CD4-positive, alpha-beta T cell (primary cell): ENCODE measurements at regions not wholly inside any gene's neighbourhood (a gene's known extent, or its start where the extent isn't known, plus 50 kb on each side); places are given as distances from the start of the nearest gene placed in this dataset.

Experiments used
- ATAC-seq: fragments of 200-7000 bp; cut with Tn5 transposase; one replicate; pipeline ENCODE4 v1.10.0; 2022; ENCODE audit warnings: mild to moderate bottlenecking; ENCODE audit not compliant: poor library complexity
- CTCF ChIA-PET: fragments of 350-600 bp; sonication (Branson Sonifier 250); formaldehyde crosslinking; loops from one replicate; lab custom pipeline; 2021; ENCODE audit warnings: antibody characterized with exemption, inconsistent platforms; lab: Charles Lee
- POLR2A ChIA-PET: fragments of 350-600 bp; sonication (Branson Sonifier 250); formaldehyde crosslinking; loops from one replicate; lab custom pipeline; 2021; ENCODE audit warnings: antibody characterized with exemption, inconsistent platforms; lab: Charles Lee
- DNase-seq, 14 experiments: peaks; one replicate each; pipeline ENCODE4 v3.0.0-alpha.2; 2013 to 2020; ENCODE audit warnings: mixed read lengths in 2 of 14
- H3K27ac ChIP-seq, 2 donors: one replicate each; pipeline versions ENCODE4 v1.5.1 to v1.7.0; 2013; ENCODE audit warnings: low read length in 2 of 2, low read depth in 1 of 2, mild to moderate bottlenecking in 1 of 2
- H3K27me3 ChIP-seq, 2 experiments: 1 replicate in 1 of 2; 2 replicates in 1 of 2; pipeline versions ENCODE4 v1.6.1 to v1.7.0; 2013; ENCODE audit warnings: low read length in 2 of 2, control low read depth in 1 of 2, mild to moderate bottlenecking in 1 of 2, moderate library complexity in 1 of 2; ENCODE audit not compliant: insufficient read depth in 2 of 2, control insufficient read depth in 1 of 2
- H3K36me3 ChIP-seq: one replicate; pipeline ENCODE4 v1.6.1; 2013; ENCODE audit warnings: low read length, control low read depth; ENCODE audit not compliant: insufficient read depth
- H3K4me1 ChIP-seq: one replicate; pipeline ENCODE4 v1.6.1; 2013; ENCODE audit warnings: low read length, control low read depth; ENCODE audit not compliant: insufficient read depth
- H3K4me3 ChIP-seq: one replicate; pipeline ENCODE4 v1.5.1; 2013; ENCODE audit warnings: mild to moderate bottlenecking, low read length, moderate library complexity
- H3K9me3 ChIP-seq, 2 experiments: 1 replicate in 1 of 2; 2 replicates in 1 of 2; pipeline versions ENCODE4 v1.6.1 to v1.7.0; 2013; ENCODE audit warnings: low read length in 2 of 2, mild to moderate bottlenecking in 2 of 2, control low read depth in 1 of 2, moderate library complexity in 1 of 2; ENCODE audit not compliant: control insufficient read depth in 1 of 2, insufficient read depth in 1 of 2
- H3K27ac Mint-ChIP-seq: one replicate; pipeline ENCODE4 v1.8.0; 2020; ENCODE audit warnings: mixed read lengths
- H3K27me3 Mint-ChIP-seq: one replicate; pipeline ENCODE4 v1.8.0; 2021; ENCODE audit warnings: mixed read lengths
- H3K36me3 Mint-ChIP-seq: one replicate; pipeline ENCODE4 v1.8.0; 2021; ENCODE audit warnings: low read depth, mixed read lengths
- H3K4me1 Mint-ChIP-seq: one replicate; pipeline ENCODE4 v1.8.0; 2021; ENCODE audit warnings: low read depth, mixed read lengths
- H3K4me3 Mint-ChIP-seq: one replicate; pipeline ENCODE4 v1.8.0; 2020; ENCODE audit warnings: mild to moderate bottlenecking, mixed read lengths
- H3K9me3 Mint-ChIP-seq: one replicate; pipeline ENCODE4 v1.8.0; 2020; ENCODE audit warnings: mixed read lengths
- intact Hi-C, 2 experiments: fragments of 100-400 bp; cut with DNase I in 1 of 2; cut with micrococcal nuclease in 1 of 2; formaldehyde crosslinking; loops; one replicate each; pipeline versions ENCODE4 v1.15.1 to v1.9.0; 2023 to 2025; cut with DNase I, micrococcal nuclease
- TF ChIP-seq, protein P1 (sequence below): fragments of 200-600 bp; IDR thresholded peaks from one replicate; pipeline ENCODE4 v1.8.0; 2022; ENCODE audit warnings: antibody characterized with exemption, mild to moderate bottlenecking

DNA sequence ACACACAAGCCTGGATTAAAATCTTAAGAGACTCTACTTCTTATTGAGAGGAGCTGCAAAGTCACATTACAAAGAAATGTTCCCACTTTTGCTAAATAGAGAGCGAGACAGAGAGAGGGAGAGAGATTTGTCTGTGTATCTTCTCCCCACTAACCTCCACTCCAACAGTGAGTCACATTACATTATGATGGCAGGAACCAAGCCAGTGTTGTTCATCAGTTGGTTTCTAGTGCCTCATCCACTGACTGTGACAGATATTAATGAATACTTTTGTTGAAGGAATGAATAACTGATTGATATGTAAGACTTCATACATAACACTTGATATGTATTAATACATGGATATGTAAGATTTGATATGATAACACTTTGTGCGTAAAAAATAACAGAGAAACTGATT is 258.2 kb upstream of the SORCS1 start:
- DNase-seq, result no peak
- TF ChIP-seq, protein P1, sequence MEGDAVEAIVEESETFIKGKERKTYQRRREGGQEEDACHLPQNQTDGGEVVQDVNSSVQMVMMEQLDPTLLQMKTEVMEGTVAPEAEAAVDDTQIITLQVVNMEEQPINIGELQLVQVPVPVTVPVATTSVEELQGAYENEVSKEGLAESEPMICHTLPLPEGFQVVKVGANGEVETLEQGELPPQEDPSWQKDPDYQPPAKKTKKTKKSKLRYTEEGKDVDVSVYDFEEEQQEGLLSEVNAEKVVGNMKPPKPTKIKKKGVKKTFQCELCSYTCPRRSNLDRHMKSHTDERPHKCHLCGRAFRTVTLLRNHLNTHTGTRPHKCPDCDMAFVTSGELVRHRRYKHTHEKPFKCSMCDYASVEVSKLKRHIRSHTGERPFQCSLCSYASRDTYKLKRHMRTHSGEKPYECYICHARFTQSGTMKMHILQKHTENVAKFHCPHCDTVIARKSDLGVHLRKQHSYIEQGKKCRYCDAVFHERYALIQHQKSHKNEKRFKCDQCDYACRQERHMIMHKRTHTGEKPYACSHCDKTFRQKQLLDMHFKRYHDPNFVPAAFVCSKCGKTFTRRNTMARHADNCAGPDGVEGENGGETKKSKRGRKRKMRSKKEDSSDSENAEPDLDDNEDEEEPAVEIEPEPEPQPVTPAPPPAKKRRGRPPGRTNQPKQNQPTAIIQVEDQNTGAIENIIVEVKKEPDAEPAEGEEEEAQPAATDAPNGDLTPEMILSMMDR, result no peak
- Mint-ChIP-seq H3K27ac (no peak overlapping the region), H3K36me3 (no peaks in the 10 kb centered on the region), H3K4me3 (no peak overlapping the region), H3K9me3 (peaks cover 13% of the 10 kb centered on the region), H3K4me1 (no peaks in the 10 kb centered on the region), H3K27me3 (no peaks in the 10 kb centered on the region)
- Histone ChIP-seq H3K4me3 (no peak overlapping the region), H3K9me3 (peaks cover 0 to 3% of the 10 kb centered on the region in 2 experiments), H3K36me3 (no peaks in the 10 kb centered on the region), H3K4me1 (no peaks in the 10 kb centered on the region), H3K27ac (no peak overlapping the region), H3K27me3 (no peaks in the 10 kb centered on the region)
- intact Hi-C loops, result no loop called here
- POLR2A ChIA-PET, result no interaction called here
- CTCF ChIA-PET, result no interaction called here
- no peak for ATAC-seq

- Histone ChIP-seq H3K4me1 (no peaks in the 10 kb centered on the region), H3K27ac (no peak overlapping the region), H3K36me3 (no peaks in the 10 kb centered on the region), H3K9me3 (peaks cover 0 to 2% of the 10 kb centered on the region in 2 experiments), H3K27me3 (no peaks in the 10 kb centered on the region), H3K4me3 (no peak overlapping the region)
- ChIA-PET POLR2A (no interaction called here), CTCF (no interaction called here)
- intact Hi-C loops, result no loop called here
- no peaks in the 10 kb centered on the region for H3K36me3 Mint-ChIP-seq
- DNase-seq, result no peak
- no peak overlapping the region for H3K4me3 Mint-ChIP-seq
- TF ChIP-seq, protein P1, result no peak
- no peaks in the 10 kb centered on the region for H3K27me3 Mint-ChIP-seq
- no peak for ATAC-seq
- H3K27ac Mint-ChIP-seq, result no peak overlapping the region
- no peaks in the 10 kb centered on the region for H3K4me1 Mint-ChIP-seq
- peaks cover 16% of the 10 kb centered on the region for H3K9me3 Mint-ChIP-seq
These were observed 255.7 kb upstream of the SORCS1 start for GRCh38 chr10:107420196-107420595.

DNA sequence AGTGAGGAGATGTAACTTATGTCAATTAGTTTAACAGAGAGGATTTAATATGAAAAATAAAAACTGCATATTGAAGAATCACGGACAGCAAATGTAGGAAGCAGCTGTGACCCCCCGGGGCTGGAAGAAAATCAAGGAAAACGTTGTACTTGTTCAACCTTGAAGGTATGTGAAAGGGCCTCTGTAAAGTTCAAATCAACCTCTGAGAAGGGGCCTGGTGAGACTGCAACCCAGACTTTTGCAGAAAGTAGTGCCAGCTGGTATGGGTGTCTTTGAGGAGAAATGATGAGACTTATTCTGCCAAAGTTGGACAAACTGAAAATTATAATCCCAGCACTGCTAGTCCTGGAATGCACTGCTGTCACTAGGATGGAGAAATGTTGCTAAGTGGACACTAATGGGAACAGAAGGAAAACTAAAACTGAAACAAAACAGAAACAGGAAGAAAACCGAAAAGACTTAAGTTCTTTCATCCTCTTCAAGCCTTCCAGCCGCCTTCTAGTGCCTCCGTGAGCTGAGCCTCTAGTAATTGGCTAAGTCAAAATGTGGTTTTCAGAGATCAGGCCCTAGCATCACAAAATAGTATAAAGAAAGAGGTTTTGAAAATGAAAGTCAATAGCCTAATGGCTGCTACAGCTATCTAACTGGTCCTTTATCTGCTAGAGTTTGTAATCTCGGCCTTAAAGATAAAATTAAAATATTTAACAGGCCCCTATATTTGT is 253.7 kb upstream of the SORCS1 start:
- no peak overlapping the region for H3K4me3 ChIP-seq
- H3K27me3 Mint-ChIP-seq, result no peaks in the 10 kb centered on the region
- no peaks in the 10 kb centered on the region for H3K4me1 ChIP-seq
- DNase-seq (no peak), ATAC-seq (no peak)
- H3K27me3 ChIP-seq, result no peaks in the 10 kb centered on the region
- intact Hi-C loops, result no loop called here
- H3K4me1 Mint-ChIP-seq, result no peaks in the 10 kb centered on the region
- CTCF ChIA-PET, result no interaction called here
- TF ChIP-seq, protein P1, result no peak
- H3K4me3 Mint-ChIP-seq, result no peak overlapping the region
- POLR2A ChIA-PET, result no interaction called here
- peaks cover 15% of the 10 kb centered on the region for H3K9me3 Mint-ChIP-seq
- no peak overlapping the region for H3K27ac Mint-ChIP-seq
- H3K36me3 ChIP-seq, result no peaks in the 10 kb centered on the region
- no peaks in the 10 kb centered on the region for H3K36me3 Mint-ChIP-seq
- H3K9me3 ChIP-seq, result peaks cover 0 to 3% of the 10 kb centered on the region in 2 experiments
- no peak overlapping the region for H3K27ac ChIP-seq
